Astrocyte (in vitro differentiated cells and primary cell): ENCODE measurements at regions not wholly inside any gene's neighbourhood (a gene's known extent, or its start where the extent isn't known, plus 50 kb on each side); places are given as distances from the start of the nearest gene placed in this dataset.

Experiments
- CTCF ChIP-seq: IDR thresholded peaks from 2 replicates; pipeline ENCODE4 v1.5.1; 2011; ENCODE audit warnings: low read depth, mild to moderate bottlenecking, inconsistent platforms, low read length, moderate library complexity; ENCODE audit not compliant: insufficient read depth
- EZH2 ChIP-seq: IDR thresholded peaks from 2 replicates; pipeline ENCODE4 v1.6.1; 2012; ENCODE audit warnings: mild to moderate bottlenecking, low read length, inconsistent platforms; ENCODE audit not compliant: insufficient read depth

- TF ChIP-seq CTCF = no peak
- TF ChIP-seq EZH2 = no peak
Observed at GRCh38 chr17:72421128-72422092, 300.6 kb downstream of the SOX9 start.
